Kasumi-1 (cell line): ENCODE measurements at regions not wholly inside any gene's neighbourhood (a gene's known extent, or its start where the extent isn't known, plus 50 kb on each side); places are given as distances from the start of the nearest gene placed in this dataset.
A peak's percentile ranks its signal among the peaks of the same experiment; 100 is the strongest.
"Not testable (repeated sequence)": the region's sequence is repeated elsewhere in the genome, so short reads cannot be mapped to it uniquely, and the experiment has no call there.

ENCODE experiments used
- DNase-seq, 2 experiments: peaks; one replicate each; lab custom pipeline; 2025; lab: John Stamatoyannopoulos, UW

- no peak for DNase-seq
Observed at GRCh38 chr14:49114161-49114893, 471.9 kb downstream of the RPS29 start.

DNA sequence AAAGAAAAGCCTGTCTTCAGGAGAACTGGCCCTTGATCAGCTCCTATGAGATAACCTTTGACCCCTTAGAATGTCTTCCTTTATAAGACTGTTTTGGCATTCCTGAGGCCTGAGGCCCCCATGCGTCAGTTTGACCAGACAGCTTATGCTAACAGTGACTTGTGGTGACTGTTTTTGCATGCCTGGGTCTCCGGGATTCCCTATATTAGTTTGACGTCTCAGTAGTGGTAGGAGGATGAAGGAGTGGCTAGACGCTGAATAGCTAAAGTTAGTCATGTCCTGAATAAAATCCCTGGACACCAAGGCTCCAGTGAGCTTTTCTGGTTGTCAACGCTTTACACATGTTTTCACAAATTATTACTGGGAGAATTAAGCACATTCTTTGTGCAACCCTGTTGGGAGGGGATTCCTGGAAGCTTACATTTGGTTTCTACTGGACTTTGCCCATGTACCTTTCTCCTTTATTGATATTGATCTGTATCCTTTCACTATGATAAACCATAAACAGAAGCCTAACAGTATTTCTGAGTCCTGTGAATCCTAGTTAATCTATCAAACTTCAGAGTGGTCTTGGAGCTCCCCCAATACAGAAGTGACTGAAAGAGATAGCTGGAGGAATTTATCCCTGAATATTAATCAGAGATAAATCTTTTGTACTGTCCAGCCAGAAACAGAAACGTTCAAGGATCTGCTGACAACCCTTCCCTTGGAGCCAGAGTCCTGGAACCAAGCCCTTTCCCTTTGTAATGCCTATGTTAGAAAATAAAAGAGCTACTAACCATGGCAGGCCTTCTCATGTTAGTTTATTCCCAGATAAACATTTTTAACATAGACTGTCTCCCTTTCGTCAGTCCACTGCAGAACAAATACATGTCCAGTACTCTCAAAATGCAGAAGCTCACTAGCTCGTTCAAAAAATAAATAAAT is 479.2 kb downstream of the RPS29 start:
- no peak for DNase-seq

- no peak for DNase-seq
Observed at GRCh38 chr14:49105956-49106355, 480.2 kb downstream of the RPS29 start.

GRCh38 chr14:49105512-49105911 is 480.7 kb downstream of the RPS29 start:
- no peak for DNase-seq

DNA sequence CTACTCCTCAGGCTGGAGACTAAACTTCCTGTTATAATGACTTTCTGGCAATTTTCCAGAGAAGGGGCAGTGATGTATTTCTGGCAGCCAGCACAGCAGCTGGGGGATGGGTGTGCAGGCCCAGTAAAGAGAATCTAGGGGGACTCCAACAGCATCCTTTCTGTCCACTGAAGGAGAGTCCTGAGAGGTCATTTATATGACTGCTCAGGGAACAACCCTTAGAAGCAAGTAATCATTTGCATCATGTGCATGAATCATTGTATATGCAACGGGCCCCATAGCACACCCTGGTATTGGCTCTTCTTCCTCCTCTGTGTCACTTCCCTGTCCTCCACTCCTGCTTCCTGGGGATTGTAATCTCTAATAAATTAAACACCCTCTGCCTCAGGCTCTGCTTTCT is 493.8 kb downstream of the RPS29 start:
- DNase-seq = no peak

GRCh38 chr14:49089107-49089506 is 497.1 kb downstream of the RPS29 start:
- DNase-seq = no peak

DNA sequence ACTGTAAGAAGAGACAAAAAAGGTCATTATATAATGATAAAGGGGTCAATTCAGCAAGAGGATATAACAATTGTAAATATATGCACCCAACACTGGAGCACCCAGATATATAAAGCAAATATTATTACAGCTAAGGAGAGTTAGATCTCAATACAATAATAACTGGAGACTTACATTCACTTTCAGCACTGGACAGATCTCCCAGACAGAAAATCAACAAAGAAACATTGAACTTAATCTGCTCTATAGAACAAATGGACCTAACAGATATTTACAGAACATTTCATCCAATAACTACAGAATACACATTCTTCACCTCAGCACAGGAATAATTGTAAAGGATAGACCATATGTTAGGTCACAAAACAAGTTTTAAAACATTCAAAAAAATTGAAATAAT is 512.9 kb downstream of the RPS29 start:
- peak in 1 of 2 experiments; percentile 7 for DNase-seq

- DNase-seq = no peak
Observed at GRCh38 chr14:49058511-49058910, 527.7 kb downstream of the RPS29 start.

DNA sequence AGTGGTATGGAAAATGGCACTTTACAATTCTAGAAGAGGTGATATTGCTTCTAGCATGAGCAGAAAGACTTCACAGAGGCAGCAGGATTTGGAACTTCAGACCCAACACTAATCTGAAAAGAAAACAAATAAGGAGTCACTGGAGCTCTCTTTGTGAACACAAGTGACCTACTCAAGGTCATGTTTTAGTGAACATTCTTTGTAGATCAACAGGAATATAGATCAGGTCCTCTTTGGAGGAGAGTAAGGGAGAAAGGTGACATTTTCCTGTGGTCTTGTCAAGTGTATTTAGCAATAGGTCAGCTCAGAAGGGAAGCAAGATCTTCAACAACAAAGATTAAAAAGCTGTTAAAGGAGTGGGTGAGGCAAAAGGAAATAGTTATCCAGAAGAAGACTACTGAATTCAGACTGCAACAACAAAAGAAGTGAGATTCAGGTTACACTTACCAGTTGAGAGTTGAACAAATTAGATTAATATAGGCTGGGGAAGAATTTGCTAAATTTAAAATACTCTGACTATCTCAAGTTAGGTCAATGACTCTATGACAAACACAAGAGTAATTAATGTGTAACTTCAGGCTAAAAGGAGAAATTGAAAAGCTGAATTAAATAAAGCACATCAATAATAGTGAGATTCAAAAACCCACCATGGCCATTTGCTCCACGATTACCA is 528.2 kb downstream of the RPS29 start:
- DNase-seq = no peak

GRCh38 chr14:49056021-49056420 is 530.2 kb downstream of the RPS29 start:
- DNase-seq = no peak

DNA sequence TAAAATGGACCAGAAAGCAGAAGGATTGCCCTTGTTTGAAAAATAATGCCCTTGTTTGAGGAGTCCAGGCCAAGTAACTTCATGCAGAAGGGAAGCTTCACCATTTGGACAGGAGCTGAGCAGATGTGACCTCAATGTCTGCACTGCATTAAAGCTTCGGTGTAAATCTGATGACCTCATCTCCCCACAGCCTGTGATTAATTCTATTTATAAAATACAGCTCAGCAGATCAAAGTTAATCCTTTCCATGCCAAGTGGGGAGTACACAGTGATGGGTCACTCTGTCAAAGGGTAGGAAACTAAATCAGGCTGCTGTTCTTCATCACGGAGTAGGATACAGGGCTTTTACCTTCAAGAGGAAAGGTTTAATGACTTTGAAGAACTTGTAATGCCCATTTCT is 533.7 kb downstream of the RPS29 start:
- no peak for DNase-seq

GRCh38 chr14:49051328-49052060 is 534.7 kb downstream of the RPS29 start:
- no peak for DNase-seq

- no peak for DNase-seq
Observed at GRCh38 chr14:49050822-49051221, 535.4 kb downstream of the RPS29 start.

- DNase-seq = no peak
Observed at GRCh38 chr14:49049711-49050110, 536.5 kb downstream of the RPS29 start.

DNA sequence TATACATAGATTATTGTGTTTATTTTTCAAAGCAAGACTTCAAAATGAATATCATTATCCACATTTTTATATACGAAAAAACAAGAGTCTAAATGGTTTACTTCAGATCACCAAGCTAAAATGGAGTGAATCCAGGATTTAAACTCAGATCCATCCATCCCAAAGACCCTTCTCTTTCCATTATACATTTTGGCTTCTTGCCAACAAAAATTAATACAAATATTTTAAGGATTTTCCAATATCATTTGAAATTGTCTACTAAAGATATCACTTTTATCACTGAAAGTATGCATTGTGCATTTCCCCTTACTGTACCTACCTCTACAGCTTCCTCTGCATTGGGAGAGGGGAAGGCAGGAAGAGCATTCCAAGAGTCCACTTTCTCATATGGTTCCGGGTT is 541.2 kb downstream of the RPS29 start:
- no peak for DNase-seq

- no peak for DNase-seq
Observed at GRCh38 chr14:49036984-49037516, 549.1 kb downstream of the RPS29 start.

DNA sequence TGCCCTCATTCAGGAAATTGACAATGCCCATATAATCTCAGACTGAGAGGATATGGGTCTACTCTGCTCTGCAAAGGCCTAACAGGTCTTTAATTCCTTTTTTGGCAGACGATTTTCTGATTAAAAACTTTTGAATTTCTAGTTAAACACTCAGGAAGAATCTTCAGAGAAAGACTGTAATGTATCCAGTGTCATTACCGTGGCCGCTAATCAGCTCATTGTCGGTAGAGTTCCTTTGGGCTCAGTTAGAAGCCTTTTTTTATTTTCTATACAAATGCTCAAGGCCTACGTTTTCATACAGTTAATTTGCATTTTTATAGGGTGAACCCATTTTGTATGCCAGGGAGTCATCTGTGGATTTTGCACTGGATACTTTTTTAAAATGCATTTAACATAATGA is 549.9 kb downstream of the RPS29 start:
- no peak for DNase-seq

GRCh38 chr14:49033131-49033530 is 553.0 kb downstream of the RPS29 start:
- DNase-seq = no peak

GRCh38 chr14:49031710-49032109 is 554.5 kb downstream of the RPS29 start:
- not testable (repeated sequence) for DNase-seq

GRCh38 chr14:49019467-49020115 is 566.6 kb downstream of the RPS29 start:
- peak; percentile 69 to 78 for DNase-seq

DNA sequence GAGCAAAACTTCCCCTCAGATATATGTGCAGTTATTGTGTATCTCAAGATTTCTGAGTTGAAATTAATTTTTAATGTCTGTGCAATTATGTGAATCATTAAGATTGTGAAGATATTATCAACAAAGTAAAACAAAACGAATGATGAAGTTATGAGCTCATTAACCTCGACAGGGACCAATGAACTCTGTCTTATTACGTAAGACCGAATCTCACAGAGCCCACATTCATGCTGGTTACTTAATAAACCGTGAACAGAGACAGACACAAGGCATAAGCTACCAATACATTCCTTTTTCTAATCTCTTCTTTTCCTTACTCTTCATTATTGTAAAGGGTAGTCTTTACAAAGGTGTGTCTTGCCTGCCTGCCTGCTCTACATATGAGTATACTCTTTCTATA is 568.7 kb downstream of the RPS29 start:
- DNase-seq = no peak
